ENCODE measurements at regions not wholly inside any gene's neighbourhood (a gene's known extent, or its start where the extent isn't known, plus 50 kb on each side); places are given as distances from the start of the nearest gene placed in this dataset.

DNA sequence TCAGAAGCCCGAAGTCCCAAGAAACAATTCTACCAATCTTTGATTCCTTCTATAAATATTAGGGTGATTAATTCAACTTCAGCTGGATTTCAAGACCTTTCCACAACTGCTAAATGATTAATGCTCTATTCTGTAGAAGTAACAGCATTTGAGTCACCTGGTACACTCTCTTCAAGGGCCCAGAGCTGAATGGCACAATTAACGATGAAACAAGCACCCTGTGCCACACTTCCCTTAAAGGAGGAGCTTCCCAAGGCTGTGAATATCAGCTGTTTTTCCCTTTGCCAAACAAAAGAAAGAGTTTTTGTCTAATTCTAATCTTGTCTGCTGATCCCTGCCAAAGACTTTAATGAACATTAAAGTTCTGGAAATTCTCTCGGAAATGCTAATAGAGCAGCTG is 56.0 kb downstream of the BOD1L2 start:
- no peak for DNase-seq (ENCODE audit: low spot score in 2 of 2)
- Histone ChIP-seq H3K27me3 (no peaks in the 10 kb centered on the region), H3K4me3 (no peak overlapping the region), H3K36me3 (no peaks in the 10 kb centered on the region), H3K27ac (no peak overlapping the region), H3K9me3 (no peaks in the 10 kb centered on the region), H3K4me1 (no peaks in the 10 kb centered on the region)
- TF ChIP-seq POLR2AphosphoS5 (IDR thresholded peaks at IDR 0.05) (no peak), POLR2A (IDR thresholded peaks at IDR 0.05) (no peak)
- TF ChIP-seq, protein P1, sequence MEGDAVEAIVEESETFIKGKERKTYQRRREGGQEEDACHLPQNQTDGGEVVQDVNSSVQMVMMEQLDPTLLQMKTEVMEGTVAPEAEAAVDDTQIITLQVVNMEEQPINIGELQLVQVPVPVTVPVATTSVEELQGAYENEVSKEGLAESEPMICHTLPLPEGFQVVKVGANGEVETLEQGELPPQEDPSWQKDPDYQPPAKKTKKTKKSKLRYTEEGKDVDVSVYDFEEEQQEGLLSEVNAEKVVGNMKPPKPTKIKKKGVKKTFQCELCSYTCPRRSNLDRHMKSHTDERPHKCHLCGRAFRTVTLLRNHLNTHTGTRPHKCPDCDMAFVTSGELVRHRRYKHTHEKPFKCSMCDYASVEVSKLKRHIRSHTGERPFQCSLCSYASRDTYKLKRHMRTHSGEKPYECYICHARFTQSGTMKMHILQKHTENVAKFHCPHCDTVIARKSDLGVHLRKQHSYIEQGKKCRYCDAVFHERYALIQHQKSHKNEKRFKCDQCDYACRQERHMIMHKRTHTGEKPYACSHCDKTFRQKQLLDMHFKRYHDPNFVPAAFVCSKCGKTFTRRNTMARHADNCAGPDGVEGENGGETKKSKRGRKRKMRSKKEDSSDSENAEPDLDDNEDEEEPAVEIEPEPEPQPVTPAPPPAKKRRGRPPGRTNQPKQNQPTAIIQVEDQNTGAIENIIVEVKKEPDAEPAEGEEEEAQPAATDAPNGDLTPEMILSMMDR (IDR thresholded peaks at IDR 0.05), result no peak
- intact Hi-C loops (cut with DNase I; ENCODE audit: low total_unique reads), result no loop called here

DNA sequence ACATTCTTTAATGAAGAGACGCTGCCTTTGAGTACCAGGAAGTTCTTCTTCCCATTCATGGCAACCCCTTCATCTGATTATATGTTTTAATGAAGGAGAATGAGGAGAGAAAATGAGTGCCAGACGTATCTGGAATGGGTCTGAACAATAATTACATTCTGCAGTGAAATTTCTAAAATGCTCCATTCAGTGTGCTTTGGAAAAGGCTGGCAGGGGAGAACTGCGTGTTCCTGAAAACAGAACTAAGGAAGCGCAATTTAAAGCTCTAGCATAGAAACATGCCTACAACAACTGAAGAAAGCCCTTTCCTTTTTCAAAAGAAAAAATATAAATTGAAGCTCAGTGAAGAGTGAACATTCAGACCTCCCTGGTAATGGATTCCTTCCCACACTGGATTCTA is 58.8 kb downstream of the BOD1L2 start:
- no peak overlapping the region for H3K4me3 ChIP-seq
- H3K9me3 ChIP-seq, result no peaks in the 10 kb centered on the region
- intact Hi-C loops (cut with DNase I; ENCODE audit: low total_unique reads), result no loop called here
- no peak for DNase-seq (ENCODE audit: low spot score in 2 of 2)
- H3K27ac ChIP-seq, result no peak overlapping the region
- H3K27me3 ChIP-seq, result peaks cover 0 to 7% of the 10 kb centered on the region in 2 donors
- no peaks in the 10 kb centered on the region for H3K36me3 ChIP-seq
- TF ChIP-seq, protein P1 (IDR thresholded peaks at IDR 0.05), result no peak
- TF ChIP-seq POLR2A (IDR thresholded peaks at IDR 0.05) (no peak), POLR2AphosphoS5 (IDR thresholded peaks at IDR 0.05) (no peak)
- no peaks in the 10 kb centered on the region for H3K4me1 ChIP-seq

DNA sequence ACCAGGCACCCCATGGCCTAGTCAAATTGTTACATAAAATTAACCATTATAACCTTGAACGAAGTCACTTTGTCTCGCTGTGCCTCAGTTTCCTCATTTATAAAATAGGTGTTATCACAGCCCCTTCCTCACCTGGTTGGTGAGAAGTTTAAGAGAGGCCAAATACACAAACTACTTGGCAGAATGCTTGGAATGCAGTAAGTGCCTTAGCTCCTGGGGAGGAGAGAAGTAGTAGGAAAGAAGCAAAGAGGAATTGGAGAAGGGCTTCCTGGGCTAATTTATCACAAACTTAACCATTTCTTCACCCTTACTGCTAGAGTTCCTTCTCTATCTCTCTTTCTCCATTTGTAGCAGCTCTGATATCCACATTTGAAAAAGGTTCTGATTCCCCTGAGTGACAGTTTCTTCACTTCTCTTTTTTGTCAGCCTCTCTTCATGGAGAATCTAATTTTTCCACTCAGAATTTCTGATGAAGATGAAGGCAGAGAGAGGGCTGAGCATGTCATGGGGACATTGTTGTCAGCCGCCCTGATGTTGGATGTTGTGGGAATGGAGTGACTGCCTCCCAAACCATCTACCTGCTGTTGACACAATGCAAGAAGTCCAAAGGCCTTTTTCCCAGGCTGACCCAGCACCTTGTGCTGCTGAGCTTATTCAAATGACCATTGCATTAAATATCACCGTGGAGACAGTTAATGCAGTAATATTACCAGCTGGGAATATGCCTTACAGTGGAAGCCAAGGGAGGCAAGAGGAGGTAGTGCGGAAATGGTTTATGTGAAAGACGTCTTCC is 60.4 kb downstream of the BOD1L2 start:
- no peaks in the 10 kb centered on the region for H3K36me3 ChIP-seq
- intact Hi-C loops (cut with DNase I; ENCODE audit: low total_unique reads), result no loop called here
- no peaks in the 10 kb centered on the region for H3K4me1 ChIP-seq
- H3K27me3 ChIP-seq, result peaks cover 0 to 7% of the 10 kb centered on the region in 2 donors
- no peaks in the 10 kb centered on the region for H3K9me3 ChIP-seq
- no peak for TF ChIP-seq POLR2A (IDR thresholded peaks at IDR 0.05)
- TF ChIP-seq POLR2AphosphoS5 (IDR thresholded peaks at IDR 0.05), result no peak
- TF ChIP-seq, protein P1 (IDR thresholded peaks at IDR 0.05), result no peak
- no peak overlapping the region for H3K27ac ChIP-seq
- no peak overlapping the region for H3K4me3 ChIP-seq
- DNase-seq (ENCODE audit: low spot score in 2 of 2), result no peak

DNA sequence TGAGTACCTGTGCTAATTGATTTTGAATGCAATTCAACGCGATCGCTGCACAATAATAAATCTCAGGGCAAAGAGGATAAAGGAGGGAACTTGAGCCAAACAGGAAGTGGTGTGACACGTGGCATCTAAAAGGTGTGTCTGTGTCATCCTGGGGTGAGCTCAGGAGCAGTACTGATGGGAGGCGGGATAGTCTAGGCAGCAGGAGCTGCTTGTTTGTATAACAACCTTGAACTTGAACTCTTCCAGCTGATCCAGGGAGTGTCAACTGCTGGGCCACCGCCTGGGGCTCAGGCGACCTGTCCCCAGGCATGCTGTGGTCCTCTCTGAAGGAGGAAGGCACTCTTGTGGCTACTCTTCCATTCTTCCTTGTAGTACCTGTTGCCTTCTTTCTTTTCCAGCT is 61.2 kb downstream of the BOD1L2 start:
- H3K9me3 ChIP-seq, result no peaks in the 10 kb centered on the region
- H3K4me3 ChIP-seq, result no peak overlapping the region
- no peaks in the 10 kb centered on the region for H3K4me1 ChIP-seq
- DNase-seq (ENCODE audit: low spot score in 2 of 2), result no peak
- intact Hi-C loops (cut with DNase I; ENCODE audit: low total_unique reads), result no loop called here
- TF ChIP-seq POLR2AphosphoS5 (IDR thresholded peaks at IDR 0.05) (no peak), POLR2A (IDR thresholded peaks at IDR 0.05) (no peak)
- TF ChIP-seq, protein P1 (IDR thresholded peaks at IDR 0.05), result no peak
- peaks cover 0 to 7% of the 10 kb centered on the region in 2 donors for H3K27me3 ChIP-seq
- H3K27ac ChIP-seq, result no peak overlapping the region
- no peaks in the 10 kb centered on the region for H3K36me3 ChIP-seq

DNA sequence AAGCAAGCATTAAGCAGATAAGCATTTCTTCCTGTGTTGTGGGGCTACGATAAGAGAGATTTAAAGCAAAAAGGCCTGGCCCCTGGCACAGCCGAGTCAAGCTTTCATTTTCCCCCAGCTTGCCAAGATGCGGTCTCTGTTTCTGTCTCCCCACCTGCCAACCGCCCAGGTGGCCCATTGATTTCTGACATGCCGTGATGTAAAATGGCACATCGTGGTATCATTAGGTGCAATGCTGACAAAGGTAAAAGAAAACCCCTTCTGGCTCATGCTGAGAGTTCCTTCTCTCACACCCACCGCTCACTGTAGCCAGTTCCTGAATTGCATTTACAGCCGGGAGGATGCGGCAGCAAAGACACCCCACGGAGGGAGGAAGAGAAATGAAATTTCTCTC is 62.8 kb downstream of the BOD1L2 start:
- Histone ChIP-seq H3K9me3 (no peaks in the 10 kb centered on the region), H3K4me1 (no peaks in the 10 kb centered on the region), H3K27ac (no peak overlapping the region), H3K4me3 (peak overlapping the region in 1 of 3 donors; percentile 34), H3K27me3 (peaks cover 0 to 7% of the 10 kb centered on the region in 2 donors), H3K36me3 (no peaks in the 10 kb centered on the region)
- TF ChIP-seq POLR2AphosphoS5 (IDR thresholded peaks at IDR 0.05) (no peak), POLR2A (IDR thresholded peaks at IDR 0.05) (no peak)
- TF ChIP-seq, protein P1 (IDR thresholded peaks at IDR 0.05), result no peak
- DNase-seq (ENCODE audit: low spot score in 2 of 2), result no peak
- intact Hi-C loops (cut with DNase I; ENCODE audit: low total_unique reads), result loop anchor here (10.0 kb wide), 1 partner anchor 1925 kb away; the partner anchor contains the start of gene SEC11C
